Left cardiac atrium (tissue), 4 donors: ENCODE measurements at regions not wholly inside any gene's neighbourhood (a gene's known extent, or its start where the extent isn't known, plus 50 kb on each side); places are given as distances from the start of the nearest gene placed in this dataset.
"Not testable (repeated sequence)": the region's sequence is repeated elsewhere in the genome, so short reads cannot be mapped to it uniquely, and the experiment has no call there.

Source experiments
- ATAC-seq, 2 donors: fragments of 200-7000 bp; cut with Tn5 transposase; one replicate each; pipeline ENCODE4 v1.9.1; 2020; ENCODE audit warnings: mild to moderate bottlenecking in 2 of 2, moderate library complexity in 2 of 2
- DNase-seq: peaks from one replicate; pipeline ENCODE4 v3.0.0-alpha.2; 2020
- intact Hi-C, 2 donors: fragments of 100-400 bp; cut with DNase I; formaldehyde crosslinking; loops; one replicate each; pipeline versions ENCODE4 v1.14.1 to v1.15.1; 2022 to 2023
- donor health status: DM: no; HTN: yes; CAD: no.
- donor health status: DM: no; HTN: yes; CAD: no; lungs with severe emphysema.
- donor health status: DM: yes; HTN: yes; CAD: no.
- donor health status: Dilated cardiomyopathy.

GRCh38 chr3:148455098-148455497 lies 242.6 kb upstream of the AGTR1 start:
- no peak for ATAC-seq
- no peak for DNase-seq
- intact Hi-C loops = no loop called here

- ATAC-seq (no peak), DNase-seq (no peak)
- intact Hi-C loops = no loop called here
Measured at GRCh38 chr3:148457886-148458285, 239.8 kb upstream of the AGTR1 start.

- intact Hi-C loops = no loop called here
- DNase-seq (no peak), ATAC-seq (no peak)
Measured at GRCh38 chr3:148459931-148460513, 237.7 kb upstream of the AGTR1 start.

- intact Hi-C loops = no loop called here
- no peak for DNase-seq
- ATAC-seq = no peak
Measured at GRCh38 chr3:148460686-148461085, 237.0 kb upstream of the AGTR1 start.

DNA sequence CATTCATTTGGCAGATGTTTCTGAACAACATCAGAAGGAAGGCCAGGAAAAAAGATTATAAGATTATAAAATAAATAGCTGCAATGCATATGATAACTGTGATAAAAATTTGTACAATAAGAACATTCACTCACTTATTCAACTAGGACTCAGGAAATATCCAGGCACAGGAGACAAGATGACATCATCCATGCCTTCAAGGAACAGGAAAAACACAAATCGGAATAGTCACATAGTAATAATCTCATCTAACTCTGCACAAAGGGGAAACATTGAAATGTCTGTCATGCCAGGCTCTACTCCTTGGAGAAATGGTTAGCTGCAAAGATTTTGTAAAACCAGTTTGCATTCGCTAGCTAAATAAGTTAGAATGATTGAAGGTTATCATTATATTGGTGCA lies 233.5 kb upstream of the AGTR1 start:
- DNase-seq (no peak), ATAC-seq (no peak)
- intact Hi-C loops = no loop called here

- ATAC-seq (no peak), DNase-seq (no peak)
- intact Hi-C loops = no loop called here
Measured at GRCh38 chr3:148466143-148466542, 231.6 kb upstream of the AGTR1 start.

DNA sequence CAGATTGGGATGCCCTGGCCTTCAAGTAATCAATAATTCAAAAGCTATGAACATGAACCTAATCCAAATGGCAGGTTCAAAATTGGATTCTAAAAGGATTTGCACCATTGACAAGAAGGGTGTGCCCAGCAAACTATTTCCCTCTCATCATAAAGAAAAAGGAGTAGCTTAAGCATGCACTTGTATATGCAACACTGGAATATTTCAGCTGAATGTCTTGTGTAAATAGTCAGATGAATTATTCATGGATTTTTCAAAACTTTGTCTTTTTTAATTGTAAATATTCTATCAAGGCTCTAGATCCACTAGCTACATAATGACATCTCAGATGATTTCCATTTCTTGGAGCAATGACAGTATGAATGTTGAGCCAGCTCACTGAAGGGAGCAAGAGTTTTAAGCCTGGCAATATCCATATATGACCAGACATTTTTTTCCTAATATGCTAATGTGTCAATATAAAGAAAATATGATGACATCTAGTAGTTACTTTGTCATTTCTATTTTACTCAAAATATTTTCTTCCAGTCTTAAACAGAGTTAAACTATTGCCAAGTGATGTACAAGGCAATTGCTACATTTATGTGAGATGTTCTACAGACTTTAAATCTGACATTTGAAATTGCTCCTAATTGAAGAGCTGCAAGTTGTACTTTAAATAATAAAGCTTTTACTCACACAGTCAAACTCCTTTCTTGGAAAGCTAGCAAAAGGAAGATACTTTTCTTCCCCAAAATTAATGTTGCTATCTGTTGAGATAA lies 230.5 kb upstream of the AGTR1 start:
- ATAC-seq (no peak), DNase-seq (no peak)
- intact Hi-C loops = no loop called here

GRCh38 chr3:148477375-148477774 lies 220.3 kb upstream of the AGTR1 start:
- ATAC-seq (no peak), DNase-seq (no peak)
- intact Hi-C loops = no loop called here

DNA sequence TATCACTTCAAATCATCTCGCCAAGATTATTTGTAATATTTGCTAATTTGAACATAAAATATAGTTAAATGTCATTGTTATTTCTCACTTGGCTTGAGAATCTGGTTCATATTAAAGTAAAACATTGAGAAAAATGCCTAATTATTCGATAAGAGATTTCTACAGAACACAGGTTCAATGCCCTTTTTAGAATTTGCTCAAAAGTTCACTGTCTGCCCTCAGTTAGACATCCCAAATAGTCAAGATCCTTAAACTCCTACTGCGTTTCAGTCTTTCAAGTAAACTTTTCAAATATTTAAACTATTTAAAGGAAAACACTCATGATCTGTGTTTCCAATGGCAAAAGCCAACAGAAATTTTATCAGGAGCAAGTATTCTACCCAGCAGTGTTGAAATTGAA lies 204.1 kb upstream of the AGTR1 start:
- ATAC-seq = no peak
- no peak for DNase-seq
- intact Hi-C loops = no loop called here

- intact Hi-C loops = no loop called here
- ATAC-seq = no peak
- no peak for DNase-seq
Measured at GRCh38 chr3:148494451-148494850, 203.3 kb upstream of the AGTR1 start.

GRCh38 chr3:148500881-148501280 lies 196.8 kb upstream of the AGTR1 start:
- no peak for ATAC-seq
- intact Hi-C loops = no loop called here

GRCh38 chr3:148510116-148510515 lies 187.6 kb upstream of the AGTR1 start:
- DNase-seq = no peak
- intact Hi-C loops = no loop called here
- ATAC-seq = no peak

More at GRCh38 chr3:148500881-148501280, 196.8 kb upstream of the AGTR1 start:
- DNase-seq = no peak

DNA sequence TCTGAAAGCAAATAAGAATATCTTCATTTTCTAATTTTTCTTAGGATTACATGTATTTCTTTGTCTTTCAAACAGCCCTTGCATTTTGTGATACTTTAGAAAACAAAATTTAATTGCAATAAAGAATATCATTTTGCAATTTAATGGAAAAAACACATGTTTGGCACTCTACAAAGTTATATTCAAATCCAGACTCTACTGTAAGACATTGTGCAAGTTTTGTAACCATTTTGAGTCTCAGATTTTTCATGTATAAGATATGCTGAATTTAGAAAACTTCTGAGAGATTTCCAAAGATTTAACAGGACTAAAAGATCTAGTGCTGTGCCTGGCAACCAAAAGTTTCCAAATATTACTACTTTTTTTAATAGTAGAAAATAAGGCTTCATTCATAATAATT lies 187.1 kb upstream of the AGTR1 start:
- no peak for ATAC-seq
- no peak for DNase-seq
- intact Hi-C loops = no loop called here

GRCh38 chr3:148512648-148513047 lies 185.1 kb upstream of the AGTR1 start:
- intact Hi-C loops = no loop called here
- no peak for ATAC-seq
- no peak for DNase-seq

DNA sequence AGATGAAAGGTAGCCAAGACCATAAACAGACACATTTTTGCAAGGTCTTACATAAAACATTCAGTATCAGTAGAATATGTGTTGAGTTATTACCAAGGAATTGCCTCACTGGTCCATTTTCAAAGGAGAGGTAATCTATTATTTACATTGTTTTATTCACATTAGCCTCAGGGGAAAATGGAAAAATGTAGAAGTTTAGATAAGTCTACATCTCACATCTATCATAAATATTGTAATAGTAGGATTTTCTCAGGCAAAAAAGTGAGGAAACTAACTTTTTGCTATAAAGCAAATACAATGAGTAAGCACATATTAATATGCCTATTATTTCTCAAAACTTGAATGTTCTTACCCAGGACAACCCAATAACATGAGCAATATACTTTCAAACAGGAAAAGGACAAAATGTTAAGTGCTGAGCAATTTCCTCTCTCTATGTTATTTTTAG lies 184.6 kb upstream of the AGTR1 start:
- no peak for DNase-seq
- intact Hi-C loops = no loop called here
- ATAC-seq = no peak

- no peak for ATAC-seq
- intact Hi-C loops = no loop called here
- DNase-seq = no peak
Measured at GRCh38 chr3:148518520-148518919, 179.2 kb upstream of the AGTR1 start.

DNA sequence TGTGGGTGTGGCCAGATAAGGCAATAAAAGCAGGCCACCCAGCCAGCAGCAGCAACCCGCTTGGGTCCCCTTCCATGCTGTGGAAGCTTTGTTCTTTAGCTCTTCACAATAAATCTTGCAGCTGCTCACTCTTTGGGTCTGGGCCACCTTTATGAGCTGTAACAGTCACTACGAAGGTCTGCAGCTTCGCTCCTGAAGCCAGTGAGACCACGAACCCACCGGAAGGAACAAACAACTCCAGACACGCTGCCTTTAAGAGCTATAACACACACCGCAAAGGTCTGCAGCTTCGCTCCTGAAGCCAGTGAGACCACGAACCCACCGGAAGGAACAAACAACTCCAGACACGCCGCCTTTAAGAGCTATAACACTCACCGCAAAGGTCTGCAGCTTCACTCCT lies 172.1 kb upstream of the AGTR1 start:
- DNase-seq, intact Hi-C loops, ATAC-seq: not testable (repeated sequence)

DNA sequence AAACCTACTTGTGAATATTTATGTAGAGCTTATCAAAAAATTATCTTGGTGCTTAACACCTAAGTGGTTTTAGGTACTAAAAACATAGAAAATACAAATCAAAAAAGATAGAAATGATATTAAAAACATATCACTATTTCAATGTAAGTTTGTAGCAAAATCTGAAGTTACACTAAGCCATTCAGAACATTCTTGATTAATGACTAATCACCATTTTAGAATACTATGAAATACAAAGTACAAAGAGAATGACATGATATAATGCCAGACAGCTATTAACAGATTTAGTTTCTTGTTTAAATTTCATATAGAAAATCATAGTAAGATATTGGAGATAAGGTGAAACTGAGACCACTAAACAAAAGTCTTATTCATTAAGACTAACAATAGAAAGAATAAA lies 169.7 kb upstream of the AGTR1 start:
- DNase-seq = no peak
- ATAC-seq = no peak
- intact Hi-C loops = no loop called here

- DNase-seq (no peak), ATAC-seq (no peak)
- intact Hi-C loops = no loop called here
Measured at GRCh38 chr3:148531836-148532235, 165.9 kb upstream of the AGTR1 start.

GRCh38 chr3:148532326-148532725 lies 165.4 kb upstream of the AGTR1 start:
- intact Hi-C loops = no loop called here
- DNase-seq = no peak
- ATAC-seq = no peak

DNA sequence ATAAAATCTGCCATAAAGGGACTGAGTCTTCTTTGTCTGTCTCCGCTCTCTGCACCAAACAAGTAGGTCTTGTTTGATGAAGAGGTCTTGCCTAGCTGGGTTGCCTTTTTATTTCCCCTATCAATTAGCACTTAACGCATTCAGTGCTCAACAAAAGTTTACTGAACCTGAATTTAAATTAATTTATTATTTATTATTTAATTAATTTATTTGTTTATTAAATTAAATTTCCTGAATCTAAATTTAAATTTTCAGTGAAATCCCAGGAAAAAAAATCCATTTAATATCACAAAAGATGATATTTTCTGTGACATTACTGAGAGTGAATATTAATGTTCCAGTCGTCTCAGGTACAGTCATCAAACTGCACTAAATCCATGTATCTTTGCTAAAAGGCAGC lies 164.9 kb upstream of the AGTR1 start:
- intact Hi-C loops = no loop called here
- no peak for DNase-seq
- ATAC-seq = no peak
